HG03196 (cell line): ENCODE measurements at regions not wholly inside any gene's neighbourhood (a gene's known extent, or its start where the extent isn't known, plus 50 kb on each side); places are given as distances from the start of the nearest gene placed in this dataset.
"Not testable (repeated sequence)": the region's sequence is repeated elsewhere in the genome, so short reads cannot be mapped to it uniquely, and the experiment has no call there.

Experiments used
- ATAC-seq: cut with Tn5 transposase; IDR thresholded peaks from one replicate; pipeline ENCODE4 v1.9.1; 2021; ENCODE audit not compliant: unreplicated experiment

GRCh38 chr6:14765106-14765505 lies 480.8 kb upstream of the JARID2 start:
- no peak for ATAC-seq

GRCh38 chr6:14765721-14766390 lies 480.0 kb upstream of the JARID2 start:
- no peak for ATAC-seq

- ATAC-seq, result no peak
Measured at GRCh38 chr6:14766391-14766994, 479.4 kb upstream of the JARID2 start.

GRCh38 chr6:14767226-14767625 lies 478.6 kb upstream of the JARID2 start:
- no peak for ATAC-seq

GRCh38 chr6:14770040-14770439 lies 475.8 kb upstream of the JARID2 start:
- no peak for ATAC-seq

GRCh38 chr6:14770572-14770971 lies 475.3 kb upstream of the JARID2 start:
- ATAC-seq, result no peak

GRCh38 chr6:14771016-14771415 lies 474.9 kb upstream of the JARID2 start:
- ATAC-seq, result no peak

GRCh38 chr6:14772188-14772587 lies 473.7 kb upstream of the JARID2 start:
- ATAC-seq, result no peak

- no peak for ATAC-seq
Measured at GRCh38 chr6:14775528-14775927, 470.3 kb upstream of the JARID2 start.

- no peak for ATAC-seq
Measured at GRCh38 chr6:14776307-14776706, 469.6 kb upstream of the JARID2 start.

GRCh38 chr6:14781772-14782525 lies 463.9 kb upstream of the JARID2 start:
- ATAC-seq, result no peak

- not testable (repeated sequence) for ATAC-seq
Measured at GRCh38 chr6:14782921-14783464, 462.9 kb upstream of the JARID2 start.

- no peak for ATAC-seq
Measured at GRCh38 chr6:14783594-14783993, 462.3 kb upstream of the JARID2 start.

GRCh38 chr6:14784596-14785492 lies 461.0 kb upstream of the JARID2 start:
- no peak for ATAC-seq

GRCh38 chr6:14785493-14785790 lies 460.4 kb upstream of the JARID2 start:
- no peak for ATAC-seq

GRCh38 chr6:14786008-14786407 lies 459.9 kb upstream of the JARID2 start:
- ATAC-seq, result no peak

- ATAC-seq, result no peak
Measured at GRCh38 chr6:14786455-14786854, 459.4 kb upstream of the JARID2 start.

- ATAC-seq, result no peak
Measured at GRCh38 chr6:14787250-14787649, 458.6 kb upstream of the JARID2 start.

GRCh38 chr6:14787677-14788076 lies 458.2 kb upstream of the JARID2 start:
- no peak for ATAC-seq

- ATAC-seq, result no peak
Measured at GRCh38 chr6:14789996-14790395, 455.9 kb upstream of the JARID2 start.

- no peak for ATAC-seq
Measured at GRCh38 chr6:14790976-14791375, 454.9 kb upstream of the JARID2 start.
